ENCODE measurements at regions not wholly inside any gene's neighbourhood (a gene's known extent, or its start where the extent isn't known, plus 50 kb on each side); places are given as distances from the start of the nearest gene placed in this dataset.

DNA sequence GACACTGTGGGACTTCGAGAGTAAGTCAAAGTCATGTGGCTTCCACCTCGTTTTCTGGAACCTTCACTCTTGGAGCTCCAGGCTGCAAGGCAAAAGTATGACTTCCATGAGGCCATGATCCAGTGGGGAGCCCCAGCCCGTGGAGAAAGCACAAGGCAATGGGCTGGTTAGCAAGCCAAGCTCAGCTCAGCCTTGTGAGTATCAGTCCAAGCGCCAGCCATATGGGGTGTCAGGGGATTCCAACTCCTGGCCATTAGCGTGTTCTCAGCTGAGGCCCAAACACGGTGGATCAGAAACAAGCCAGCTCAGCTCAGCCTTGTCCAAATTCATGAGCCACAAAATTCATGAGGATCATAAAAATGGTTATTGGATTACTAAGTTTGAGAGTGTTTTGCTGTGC is 261.0 kb downstream of the RHOU start:
- Histone ChIP-seq H3K4me3 (no peak overlapping the region), H3K27me3 (no peaks in the 10 kb centered on the region), H3K4me2 (no peak overlapping the region), H4K20me1 (no peaks in the 10 kb centered on the region), H3K9ac (no peak overlapping the region), H3K9me3 (replicated peaks in 1 of 11) (no peaks in the 10 kb centered on the region), H3K27ac (no peak overlapping the region), H3K4me1 (peaks cover 13 to 36% (median 16%) of the 10 kb centered on the region in 10 experiments), H3K36me3 (no peaks in the 10 kb centered on the region)
- TF ChIP-seq Cebpa-rat (IDR thresholded peaks at IDR 0.05): no peak

DNA sequence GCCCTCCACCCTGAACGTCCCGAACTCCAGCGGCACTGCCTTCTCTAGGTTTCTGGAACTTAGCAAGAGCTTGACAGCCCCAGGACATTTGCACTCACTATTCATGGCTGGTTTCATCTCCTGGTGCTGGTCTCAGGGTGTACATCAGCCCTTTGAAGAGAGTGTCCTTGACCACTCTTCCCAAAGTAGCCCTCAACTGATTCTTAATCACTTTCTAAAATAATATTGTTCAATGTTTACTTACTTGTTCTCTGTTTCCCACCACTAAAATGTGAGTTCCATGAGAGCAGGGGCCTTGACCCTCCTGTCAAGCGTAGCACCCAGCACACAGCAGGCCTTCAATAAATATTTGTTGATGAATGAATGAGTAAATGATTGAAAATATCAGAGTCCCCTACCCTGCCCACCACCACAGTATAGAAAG is 262.5 kb downstream of the RHOU start:
- no peak overlapping the region for H3K27ac ChIP-seq
- peaks cover 0 to 22% (median 3%) of the 10 kb centered on the region in 10 experiments; a peak in 8 of 20 replicates for H3K4me1 ChIP-seq
- no peak for TF ChIP-seq Cebpa-rat (IDR thresholded peaks at IDR 0.05)
- H3K9me3 ChIP-seq (replicated peaks in 1 of 11): no peaks in the 10 kb centered on the region
- H3K27me3 ChIP-seq: no peaks in the 10 kb centered on the region
- H3K4me3 ChIP-seq: no peak overlapping the region
- no peak overlapping the region for H3K9ac ChIP-seq
- H4K20me1 ChIP-seq: no peaks in the 10 kb centered on the region
- H3K36me3 ChIP-seq: no peaks in the 10 kb centered on the region
- no peak overlapping the region for H3K4me2 ChIP-seq

DNA sequence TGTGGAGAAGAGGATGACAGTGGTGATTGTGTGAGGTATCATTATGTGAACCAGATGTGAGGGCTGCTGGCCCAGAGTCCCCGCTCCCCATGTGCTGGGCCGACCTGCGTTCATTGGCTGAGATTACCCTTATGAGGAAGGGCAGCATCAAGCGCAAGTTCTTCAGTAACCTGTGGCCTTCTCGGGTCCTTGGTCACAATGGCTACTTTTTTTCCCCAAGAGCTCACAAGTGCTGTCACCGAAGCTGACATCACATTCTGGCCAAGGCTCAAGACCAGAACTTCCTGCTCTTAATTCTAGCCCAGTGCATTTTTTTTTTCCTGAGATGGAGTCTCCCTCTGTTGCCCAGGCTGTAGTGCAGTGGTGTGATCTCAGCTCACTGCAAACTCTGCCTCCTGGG is 262.9 kb downstream of the RHOU start:
- Histone ChIP-seq H4K20me1 (no peaks in the 10 kb centered on the region), H3K9me3 (replicated peaks in 1 of 11) (no peaks in the 10 kb centered on the region), H3K4me1 (peaks cover 0 to 22% (median 3%) of the 10 kb centered on the region in 10 experiments; a peak in 7 of 20 replicates), H3K36me3 (no peaks in the 10 kb centered on the region), H3K4me2 (no peak overlapping the region), H3K4me3 (no peak overlapping the region), H3K27me3 (no peaks in the 10 kb centered on the region), H3K9ac (no peak overlapping the region), H3K27ac (no peak overlapping the region)
- TF ChIP-seq Cebpa-rat (IDR thresholded peaks at IDR 0.05): no peak

DNA sequence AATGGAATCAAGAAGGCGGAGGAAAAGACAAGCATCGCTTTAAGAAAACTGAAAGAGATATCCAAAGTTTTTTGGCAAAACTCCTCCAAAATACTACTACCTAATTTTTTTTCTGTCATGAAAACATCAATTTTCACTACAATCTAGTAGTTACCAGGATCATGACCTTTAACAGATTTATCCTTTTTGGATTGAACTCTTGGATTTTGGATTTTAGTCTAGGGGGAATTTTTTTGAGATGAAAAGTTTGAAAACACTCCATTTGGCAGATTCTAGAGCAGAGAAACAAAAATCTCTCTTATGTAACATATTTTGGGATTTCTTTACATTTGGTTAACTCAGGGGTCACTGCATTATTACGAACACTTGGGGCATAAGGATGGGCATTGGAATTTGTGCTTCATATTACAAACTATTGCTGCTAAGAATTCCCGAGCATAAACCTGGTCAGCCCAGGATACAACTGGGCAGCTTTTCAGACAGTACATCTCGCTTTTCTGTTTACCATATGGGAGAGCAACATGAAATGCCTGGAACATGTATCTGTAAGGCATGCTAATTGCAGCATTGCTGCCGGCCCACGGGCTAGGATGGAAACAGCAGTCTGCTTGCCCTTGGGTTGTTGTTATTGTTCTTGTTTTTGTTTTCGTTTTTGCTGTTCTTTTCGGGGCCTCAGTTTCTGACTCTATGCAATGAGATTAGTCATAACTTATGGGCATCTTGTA is 264.3 kb downstream of the RHOU start:
- TF ChIP-seq Cebpa-rat (IDR thresholded peaks at IDR 0.05): no peak
- no peaks in the 10 kb centered on the region for H3K27me3 ChIP-seq
- no peaks in the 10 kb centered on the region for H3K9me3 ChIP-seq (replicated peaks in 1 of 11)

DNA sequence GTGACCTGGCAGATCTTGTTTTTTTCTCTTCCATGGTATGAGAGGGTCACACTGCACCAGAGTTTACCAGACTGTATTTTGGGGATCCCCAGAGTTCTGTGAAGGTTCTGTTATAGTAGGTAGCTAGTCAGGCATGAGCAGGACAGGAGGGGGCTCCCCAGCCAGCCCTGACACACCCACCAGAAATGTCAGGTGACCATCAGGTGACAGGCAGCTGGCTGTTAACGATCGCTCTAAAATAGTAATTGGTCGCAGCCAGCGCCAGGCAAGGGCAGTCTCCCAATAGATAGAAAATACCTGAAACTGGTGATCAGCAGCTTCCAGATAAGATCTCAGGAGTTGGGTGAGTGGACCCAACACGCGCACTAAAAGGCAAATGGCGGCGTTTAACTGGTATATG is 264.9 kb downstream of the RHOU start:
- no peak overlapping the region for H3K9ac ChIP-seq
- H3K4me2 ChIP-seq: no peak overlapping the region
- TF ChIP-seq Cebpa-rat (IDR thresholded peaks at IDR 0.05): no peak

More for the DNA sequence above, 264.3 kb downstream of the RHOU start:
- Histone ChIP-seq H3K4me1 (peaks cover 0 to 14% (median 2%) of the 10 kb centered on the region in 10 experiments; a peak in 7 of 20 replicates), H4K20me1 (no peaks in the 10 kb centered on the region; a peak in 1 of 22 replicates), H3K4me3 (no peak overlapping the region), H3K27ac (no peak overlapping the region), H3K36me3 (no peaks in the 10 kb centered on the region), H3K9ac (no peak overlapping the region), H3K4me2 (no peak overlapping the region)

DNA sequence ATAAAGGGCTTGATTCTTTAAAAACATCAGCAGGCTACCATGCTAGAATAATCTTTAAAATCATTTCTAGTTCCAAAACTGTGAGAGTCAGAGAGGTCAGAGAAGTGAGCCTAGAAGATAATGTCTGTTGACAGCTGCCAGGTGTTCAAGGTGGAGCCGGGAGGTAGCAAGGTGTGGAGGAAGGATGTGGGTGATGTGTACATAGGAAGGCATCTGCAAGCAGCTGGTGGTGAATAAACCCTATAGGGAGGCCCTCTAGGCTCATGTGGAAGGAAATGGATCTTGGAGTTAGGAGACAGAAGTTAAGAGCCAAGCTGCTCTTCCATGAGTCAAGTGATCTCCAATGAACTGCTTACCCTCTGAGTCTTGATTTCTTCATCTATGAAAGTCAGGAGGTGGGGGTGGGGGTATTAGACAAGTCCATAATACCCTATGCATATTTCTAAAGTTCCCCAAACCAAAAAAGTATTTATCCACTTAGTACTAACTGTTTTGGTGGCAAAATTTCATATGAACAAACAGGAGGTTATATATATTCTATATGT is 266.3 kb downstream of the RHOU start:
- no peaks in the 10 kb centered on the region for H3K9me3 ChIP-seq (replicated peaks in 1 of 11)
- TF ChIP-seq Cebpa-rat (IDR thresholded peaks at IDR 0.05): no peak
- H3K9ac ChIP-seq: no peak overlapping the region
- no peak overlapping the region for H3K27ac ChIP-seq
- no peaks in the 10 kb centered on the region for H3K27me3 ChIP-seq
- H3K4me1 ChIP-seq: 0 out of 20 replicates have a peak, but pooled peaks cover 0 to 4% (median 0%) of the 10 kb centered on the region in 10 experiments
- no peaks in the 10 kb centered on the region; a peak in 1 of 22 replicates for H4K20me1 ChIP-seq
- no peak overlapping the region for H3K4me3 ChIP-seq
- H3K4me2 ChIP-seq: 0 out of 22 replicates have a peak overlapping the region, but pooled peaks of 2 of the 11 experiments have one; percentile 2 to 27
- no peaks in the 10 kb centered on the region for H3K36me3 ChIP-seq

More for the DNA sequence above, 264.9 kb downstream of the RHOU start:
- Histone ChIP-seq H3K4me1 (peaks cover 0 to 8% (median 0%) of the 10 kb centered on the region in 10 experiments; a peak in 6 of 20 replicates), H3K27ac (no peak overlapping the region), H3K4me3 (no peak overlapping the region), H3K36me3 (no peaks in the 10 kb centered on the region), H3K27me3 (no peaks in the 10 kb centered on the region), H3K9me3 (replicated peaks in 1 of 11) (no peaks in the 10 kb centered on the region), H4K20me1 (no peaks in the 10 kb centered on the region; a peak in 1 of 22 replicates)

DNA sequence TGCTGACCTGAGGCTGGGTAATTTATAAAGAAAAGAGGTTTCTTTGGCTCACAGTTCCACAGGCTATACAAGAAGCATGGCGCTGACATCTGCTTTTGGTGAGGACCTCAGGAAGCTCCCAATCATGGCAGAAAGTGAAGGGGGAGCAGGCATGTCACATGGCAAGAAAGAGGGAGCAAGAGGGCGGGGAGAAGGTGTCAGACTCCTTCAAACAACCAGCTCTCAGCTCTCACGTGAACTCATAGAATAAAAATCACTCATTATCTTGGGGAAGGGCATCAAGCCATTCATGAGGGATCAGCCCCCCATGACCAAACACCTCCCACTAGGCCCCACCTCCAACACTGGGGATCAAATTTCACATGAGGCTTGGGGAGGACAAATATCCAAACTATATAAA is 266.8 kb downstream of the RHOU start:
- Histone ChIP-seq H3K4me1 (0 out of 20 replicates have a peak, but pooled peaks cover 0 to 4% (median 0%) of the 10 kb centered on the region in 10 experiments), H3K27ac (no peak overlapping the region), H3K9ac (no peak overlapping the region), H3K4me2 (no peak overlapping the region), H3K36me3 (no peaks in the 10 kb centered on the region), H3K4me3 (no peak overlapping the region), H3K27me3 (no peaks in the 10 kb centered on the region), H3K9me3 (replicated peaks in 1 of 11) (no peaks in the 10 kb centered on the region), H4K20me1 (no peaks in the 10 kb centered on the region; a peak in 1 of 22 replicates)
- no peak for TF ChIP-seq Cebpa-rat (IDR thresholded peaks at IDR 0.05)

DNA sequence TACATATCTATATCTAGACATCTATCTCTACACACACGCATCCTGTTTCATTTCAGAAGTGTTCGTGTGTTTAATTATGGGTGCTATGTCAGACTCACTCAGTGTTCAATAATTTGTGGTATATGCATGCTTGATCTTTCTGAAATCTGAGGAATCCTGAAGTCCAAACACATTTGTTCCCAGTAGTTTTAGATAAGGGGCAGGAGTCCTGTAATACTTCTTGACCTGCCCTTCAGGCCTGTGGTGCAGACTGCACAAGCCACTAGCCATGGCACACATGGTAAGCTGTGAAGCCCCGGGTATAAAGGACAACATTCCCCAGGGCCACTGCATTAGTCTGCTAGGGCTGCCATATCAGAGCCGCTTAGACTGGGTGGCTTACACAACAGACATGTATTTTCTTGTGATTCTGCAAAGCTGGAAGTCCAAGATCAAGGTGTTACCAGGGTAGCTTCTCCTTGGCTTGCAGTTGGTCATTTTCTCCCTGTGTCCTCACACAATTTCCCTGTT is 267.2 kb downstream of the RHOU start:
- no peak overlapping the region for H3K9ac ChIP-seq
- TF ChIP-seq Cebpa-rat (IDR thresholded peaks at IDR 0.05): no peak
- H3K27ac ChIP-seq: no peak overlapping the region
- H4K20me1 ChIP-seq: no peaks in the 10 kb centered on the region; a peak in 1 of 22 replicates
- H3K4me2 ChIP-seq: no peak overlapping the region
- 0 out of 20 replicates have a peak, but pooled peaks cover 0 to 4% (median 0%) of the 10 kb centered on the region in 10 experiments for H3K4me1 ChIP-seq
- H3K36me3 ChIP-seq: no peaks in the 10 kb centered on the region
- H3K9me3 ChIP-seq (replicated peaks in 1 of 11): no peaks in the 10 kb centered on the region
- H3K27me3 ChIP-seq: no peaks in the 10 kb centered on the region
- no peak overlapping the region for H3K4me3 ChIP-seq

DNA sequence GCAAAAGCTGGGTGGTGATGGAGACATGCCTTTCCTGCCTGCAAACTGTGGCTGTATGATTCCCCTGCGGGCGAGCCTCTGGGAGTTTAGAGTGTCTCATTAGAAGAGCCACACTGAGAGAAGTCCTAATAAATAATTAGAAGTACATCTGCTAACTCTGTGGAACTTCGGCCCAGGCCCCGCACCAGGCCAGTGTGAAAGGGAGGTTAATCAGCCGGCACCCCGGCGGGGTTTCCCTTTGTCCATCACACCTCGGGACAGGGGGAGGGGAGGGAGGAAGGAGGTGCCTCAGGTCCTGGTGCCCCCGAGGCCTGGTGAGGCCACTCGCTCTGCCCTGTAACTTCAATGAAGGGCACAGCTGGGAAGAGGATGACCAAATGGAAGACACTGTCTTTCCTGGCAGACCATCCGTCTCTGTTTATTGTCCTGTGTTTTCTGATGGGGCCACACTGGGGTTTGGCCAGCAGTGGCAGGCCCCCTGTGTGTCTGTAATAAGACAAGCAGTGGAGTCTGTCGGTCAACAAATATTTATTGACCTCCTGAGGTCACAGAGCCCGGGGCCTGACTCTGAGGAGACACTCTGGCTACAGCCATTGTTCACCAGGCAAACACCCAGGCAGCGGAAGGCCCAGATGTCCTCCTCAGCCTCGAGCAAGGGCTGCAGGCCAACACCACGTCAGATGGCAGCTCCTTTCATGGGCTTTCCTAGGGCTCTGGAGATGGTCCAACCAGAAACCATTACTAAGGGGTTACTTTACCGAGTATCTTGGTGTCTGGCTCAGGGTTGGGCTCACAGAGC is 267.5 kb upstream of the RAB4A start:
- Histone ChIP-seq H4K20me1 (no peaks in the 10 kb centered on the region; a peak in 1 of 22 replicates), H3K4me2 (no peak overlapping the region), H3K27ac (no peak overlapping the region), H3K36me3 (no peaks in the 10 kb centered on the region), H3K27me3 (no peaks in the 10 kb centered on the region), H3K9me3 (replicated peaks in 1 of 11) (no peaks in the 10 kb centered on the region), H3K4me1 (peaks cover 0 to 7% (median 3%) of the 10 kb centered on the region in 10 experiments; a peak in 9 of 20 replicates), H3K9ac (no peak overlapping the region), H3K4me3 (no peak overlapping the region)
- no peak for TF ChIP-seq Cebpa-rat (IDR thresholded peaks at IDR 0.05)
